GM19452 (cell line): ENCODE measurements at regions not wholly inside any gene's neighbourhood (a gene's known extent, or its start where the extent isn't known, plus 50 kb on each side); places are given as distances from the start of the nearest gene placed in this dataset.

Experiments used
- ATAC-seq: cut with Tn5 transposase; IDR thresholded peaks from one replicate; pipeline ENCODE4 v1.9.1; 2021; ENCODE audit not compliant: unreplicated experiment

DNA sequence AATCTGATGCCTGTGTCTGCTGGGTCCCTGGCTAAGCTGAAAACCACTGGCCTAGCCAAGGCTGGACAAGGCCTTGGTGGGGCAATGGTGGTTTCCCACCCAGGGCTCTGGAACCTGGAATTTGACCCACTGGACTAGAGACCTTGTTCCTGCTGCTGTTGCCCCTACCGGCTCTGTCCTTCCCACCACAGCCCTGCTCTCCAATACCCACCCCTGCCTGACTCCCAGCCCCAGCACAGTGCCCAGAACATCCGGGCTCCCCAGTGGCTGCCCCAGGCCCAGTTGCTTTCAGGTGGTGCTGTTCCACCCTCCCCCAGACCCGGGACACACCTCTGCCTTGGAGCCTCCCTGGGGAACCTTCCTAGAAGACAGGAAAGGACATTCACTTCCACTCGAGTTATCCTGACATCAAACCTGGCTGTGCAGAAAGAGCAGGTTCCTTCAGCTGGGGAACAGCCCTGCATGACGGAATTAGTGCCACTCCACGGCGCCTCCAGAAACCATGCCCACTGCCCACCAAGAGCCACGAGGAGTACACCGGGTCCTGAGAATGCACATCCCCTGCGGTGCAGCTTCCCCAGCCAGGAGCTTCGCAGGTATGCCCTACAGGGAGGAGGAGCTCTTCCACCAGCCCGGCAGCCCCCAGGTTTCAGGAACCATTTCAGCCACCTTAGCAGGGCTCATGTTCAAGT, 152.8 kb downstream of the OAT start:
- no peak for ATAC-seq

DNA sequence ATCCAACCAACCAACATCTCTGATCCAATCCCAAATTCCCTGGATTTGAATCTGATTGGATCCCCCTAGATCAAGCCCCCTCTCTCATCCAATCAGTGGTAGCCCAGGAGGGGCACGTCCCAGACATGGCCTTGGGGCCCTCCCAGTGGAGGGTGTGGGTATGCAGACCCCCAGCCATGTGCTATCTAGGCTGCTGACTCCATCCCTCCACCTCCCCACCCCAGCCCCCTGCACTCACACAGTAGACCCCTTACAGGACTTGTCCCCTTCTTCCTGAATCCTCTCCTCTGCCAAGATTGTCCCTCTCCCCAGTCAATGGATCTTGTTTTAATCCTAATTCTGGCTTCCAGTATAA, 153.4 kb downstream of the OAT start:
- no peak for ATAC-seq

DNA sequence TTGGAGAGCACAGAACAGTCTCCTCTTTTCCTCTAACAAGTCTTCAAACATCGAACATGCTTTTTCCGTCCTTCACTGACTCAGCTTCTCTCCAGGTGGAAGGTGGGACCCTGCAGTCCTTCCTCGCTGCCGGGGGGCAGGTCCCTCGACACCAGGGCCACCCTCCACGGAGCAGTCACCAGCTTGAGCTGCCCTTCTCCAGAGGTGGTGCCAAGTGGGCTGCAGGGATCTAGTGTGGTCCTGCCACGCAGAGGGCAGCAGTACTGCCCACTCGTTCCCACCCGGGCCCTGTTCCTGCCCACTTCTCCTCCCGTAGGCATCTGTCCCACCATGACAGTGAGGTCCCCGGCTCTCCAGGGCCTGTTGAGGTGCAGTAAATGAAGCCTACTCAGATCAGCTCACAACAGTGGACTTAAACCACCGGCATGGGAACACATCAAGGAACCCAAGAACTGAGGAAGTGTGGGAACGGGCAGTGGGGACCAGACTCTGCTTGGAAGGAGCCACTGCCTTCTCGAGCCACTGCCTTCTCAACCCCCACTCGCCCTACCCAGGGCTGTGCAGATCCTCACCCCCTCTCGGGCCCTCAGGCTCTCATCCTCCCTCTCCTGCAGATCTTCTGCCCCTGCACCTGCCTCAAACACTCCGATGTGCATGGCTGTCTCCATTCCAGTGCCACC, 153.9 kb downstream of the OAT start:
- ATAC-seq, result no peak

DNA sequence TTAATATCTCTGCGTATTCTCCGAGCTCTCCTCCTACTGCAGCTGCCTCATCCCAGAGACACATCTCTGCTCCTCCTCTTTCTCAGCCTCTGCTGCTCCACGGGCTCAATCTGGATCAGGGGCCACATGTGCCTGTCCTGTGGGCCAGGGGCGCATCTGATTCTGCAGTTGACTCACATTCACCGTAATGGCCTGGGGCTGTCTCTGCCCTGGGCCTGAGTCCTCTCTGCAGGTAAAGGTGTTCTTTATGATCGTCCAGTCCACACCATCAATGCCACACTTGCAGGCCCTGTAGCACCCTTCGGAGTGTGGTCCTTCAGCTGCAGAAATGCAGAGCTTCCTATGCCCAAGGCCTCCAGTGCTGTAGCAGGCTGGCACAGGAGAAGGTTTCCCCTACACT, 154.5 kb downstream of the OAT start:
- no peak for ATAC-seq

DNA sequence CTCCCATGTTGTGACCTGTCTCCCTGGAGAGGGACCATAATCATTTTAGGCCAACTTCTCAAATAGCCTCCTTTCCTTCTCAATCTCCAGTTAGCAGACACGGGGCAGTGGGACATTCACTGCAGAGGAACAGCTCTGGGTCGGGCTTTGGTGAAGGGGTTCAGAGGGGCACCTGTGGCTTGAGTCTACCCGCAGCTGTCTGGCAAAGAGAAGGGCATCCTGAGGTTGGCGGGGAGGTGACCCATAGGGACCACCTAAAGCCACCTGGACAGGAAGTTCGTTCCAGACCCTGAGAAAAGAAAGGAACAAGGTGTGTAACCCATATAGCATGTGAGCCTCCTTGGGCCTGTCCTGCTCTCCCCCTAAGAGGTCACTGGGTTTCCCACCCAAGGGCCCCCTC, 155.0 kb downstream of the OAT start:
- ATAC-seq, result no peak

DNA sequence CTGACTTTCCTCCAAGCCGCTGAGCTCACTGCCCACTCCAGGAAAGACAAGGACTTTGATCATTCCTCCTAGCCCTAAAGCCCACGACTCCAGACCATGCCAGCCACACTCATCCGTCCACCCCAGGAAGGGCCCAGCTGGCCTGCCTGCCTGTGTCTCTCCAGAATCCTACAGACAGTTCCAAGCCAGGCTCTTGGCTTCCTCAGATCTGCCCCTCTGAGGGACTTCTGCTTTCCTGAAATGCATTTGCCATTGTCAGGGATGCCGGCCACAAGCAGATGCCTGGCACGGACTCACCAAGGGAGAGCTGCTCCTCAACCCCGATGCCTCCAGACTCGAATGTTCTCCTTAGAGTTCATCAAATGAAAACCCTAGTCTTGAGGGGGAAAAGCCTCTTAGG, 155.8 kb downstream of the OAT start:
- no peak for ATAC-seq

DNA sequence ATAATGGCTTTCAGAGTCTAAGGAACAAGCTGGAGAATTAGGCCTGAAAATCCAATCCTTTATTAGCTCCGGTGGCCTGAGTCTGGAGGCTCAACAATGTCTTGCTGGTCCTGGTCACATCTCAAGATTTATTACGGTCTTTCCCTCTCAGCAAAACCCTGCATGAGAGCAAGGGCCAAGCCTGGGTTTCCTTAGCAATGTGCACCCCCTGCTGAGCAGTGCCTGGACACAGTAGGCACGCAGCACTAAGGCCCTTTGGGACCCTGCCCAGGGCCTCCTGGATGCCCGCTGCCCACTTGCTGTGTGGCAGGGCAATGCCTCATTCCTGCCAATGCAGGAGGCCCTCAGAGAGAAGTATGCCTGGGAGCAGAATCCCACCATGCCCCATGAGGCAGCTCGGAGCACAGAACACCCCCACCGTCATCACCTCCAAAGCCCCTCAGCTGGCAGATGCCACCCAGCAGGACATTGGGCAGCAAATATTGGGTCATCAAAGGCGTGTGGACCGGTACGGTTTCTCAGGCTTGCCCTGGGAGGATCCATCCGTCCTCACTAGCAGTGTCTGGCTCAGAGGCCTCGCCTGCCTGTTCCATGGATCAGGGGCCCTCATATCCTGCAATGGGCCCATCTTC, 156.4 kb downstream of the OAT start:
- no peak for ATAC-seq

DNA sequence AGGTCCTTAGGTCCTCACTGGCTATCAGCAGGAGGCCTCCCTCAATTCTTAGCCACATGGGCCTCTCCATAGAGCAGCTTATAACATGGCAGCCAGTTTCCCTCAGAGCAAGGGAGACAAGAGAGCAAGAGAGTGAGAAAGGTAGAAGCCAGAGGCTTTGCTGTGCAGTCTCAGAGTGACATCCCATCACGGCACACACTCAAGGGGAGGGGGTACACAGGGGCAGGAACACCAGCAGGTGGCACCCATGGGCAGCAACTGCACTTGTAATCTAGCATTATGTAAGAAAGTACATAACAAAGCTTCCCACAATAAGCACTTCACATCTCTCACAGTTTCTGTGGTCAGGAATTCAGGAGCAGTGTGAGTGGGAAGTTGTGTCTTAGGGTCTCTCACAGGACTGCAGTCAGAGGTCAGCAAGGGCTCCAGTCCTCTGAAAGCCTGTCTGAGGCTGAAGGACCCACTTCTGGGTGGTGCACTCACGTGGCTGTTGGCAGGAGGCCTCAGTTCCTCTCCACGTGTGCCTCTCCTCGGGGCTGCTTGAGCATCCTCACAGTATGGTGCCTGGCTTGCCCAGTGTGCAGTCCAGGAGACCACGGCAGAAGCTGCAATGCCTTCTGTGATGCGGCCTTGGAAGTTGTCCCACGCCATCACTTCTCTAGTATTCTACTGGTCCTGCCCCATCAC, 159.4 kb downstream of the OAT start:
- ATAC-seq, result no peak

DNA sequence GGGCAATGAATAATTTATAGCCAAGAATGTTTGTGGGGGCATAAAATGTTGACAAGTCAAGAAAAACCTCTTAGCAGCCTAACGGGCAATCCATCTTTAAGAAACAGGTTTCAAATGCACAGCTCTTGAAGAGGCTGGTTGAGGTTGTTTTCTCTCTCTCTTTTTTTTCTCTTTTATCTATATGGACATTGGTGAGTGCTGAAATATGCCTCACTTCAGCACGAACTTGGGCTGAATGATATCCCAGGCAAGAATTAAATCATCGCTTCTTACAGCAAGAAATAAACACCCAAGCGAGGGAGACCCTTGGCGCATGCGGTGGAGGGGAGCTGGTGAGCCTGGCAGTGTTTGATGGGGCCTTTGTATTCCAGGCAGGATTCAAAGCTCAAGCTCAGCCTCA, 160.9 kb downstream of the OAT start:
- no peak for ATAC-seq

DNA sequence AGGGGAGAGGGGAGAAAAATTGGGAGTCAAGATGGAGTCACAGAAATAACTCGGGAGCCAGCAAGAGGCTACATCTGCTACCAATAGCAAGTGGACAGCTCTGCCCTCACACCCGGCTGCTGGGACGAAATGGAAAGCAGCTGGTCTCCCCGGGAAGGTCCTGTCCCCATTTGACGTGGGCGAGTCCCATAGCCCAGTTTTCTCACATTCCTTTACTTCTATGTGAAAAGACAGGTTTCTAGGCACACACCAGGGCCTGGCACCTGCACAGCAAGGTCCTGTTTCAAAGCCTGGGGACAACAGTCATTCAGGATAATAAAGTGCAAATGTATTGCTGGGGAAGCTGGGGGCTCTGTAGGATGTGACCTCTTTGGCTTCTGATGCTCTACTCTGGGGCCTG, 162.6 kb downstream of the OAT start:
- no peak for ATAC-seq

DNA sequence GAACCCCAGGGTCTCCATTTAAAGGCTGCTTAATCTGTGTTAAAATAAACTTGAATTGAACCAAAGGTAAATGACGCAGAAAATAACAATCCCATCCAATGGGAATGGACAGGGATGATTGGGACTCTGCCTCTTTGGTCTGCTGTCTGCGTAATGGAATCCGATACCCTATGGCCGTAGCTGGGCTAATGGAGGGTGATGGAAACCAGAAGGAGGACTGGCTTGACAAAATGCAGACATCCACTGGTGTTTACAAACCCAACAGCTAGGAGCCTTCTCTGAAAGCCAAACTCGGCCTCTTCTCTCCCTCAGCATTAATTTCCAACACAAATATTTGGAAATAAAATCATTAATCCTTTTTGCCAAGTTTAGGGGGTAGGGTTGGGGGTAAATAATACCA, 162.2 kb upstream of the CHST15 start:
- no peak for ATAC-seq

DNA sequence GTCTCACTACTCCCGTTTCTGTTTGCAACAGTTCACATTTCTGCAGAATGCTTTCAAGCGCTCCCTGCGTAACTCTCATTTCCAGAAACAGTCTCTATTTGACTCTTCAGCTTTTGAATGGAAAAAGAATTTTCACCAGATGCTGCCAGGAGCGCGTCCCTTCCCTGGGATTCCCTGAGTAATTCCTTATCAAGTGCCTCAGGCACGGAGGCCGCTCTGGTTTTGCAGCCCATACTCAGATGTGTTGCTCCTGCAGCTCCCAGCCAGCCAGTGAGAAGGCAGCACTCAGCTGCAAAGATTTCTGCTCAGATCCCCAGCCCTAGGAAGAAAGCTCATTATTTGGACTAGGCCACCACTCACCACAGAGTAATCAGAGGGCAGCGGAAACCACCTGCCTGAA, 161.1 kb upstream of the CHST15 start:
- no peak for ATAC-seq

DNA sequence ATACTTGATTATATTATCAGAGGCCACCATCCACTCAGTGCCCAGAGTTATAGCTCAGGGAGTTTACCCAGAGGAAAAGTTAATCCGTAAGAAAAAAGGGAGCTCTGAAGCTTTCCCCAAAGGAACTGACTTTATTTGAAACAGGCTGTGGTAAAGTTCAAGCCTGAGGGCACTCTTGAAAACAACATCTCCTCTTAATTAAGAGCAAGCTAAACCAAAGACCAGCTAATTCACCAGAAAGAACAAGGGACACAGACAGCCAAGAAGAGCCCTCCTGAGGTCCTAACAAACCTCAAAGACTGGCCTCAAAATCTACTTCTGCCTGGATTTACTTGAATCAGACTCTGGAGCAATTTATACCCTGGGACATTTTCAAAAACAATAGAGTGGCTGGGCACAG, 159.6 kb upstream of the CHST15 start:
- ATAC-seq, result no peak

DNA sequence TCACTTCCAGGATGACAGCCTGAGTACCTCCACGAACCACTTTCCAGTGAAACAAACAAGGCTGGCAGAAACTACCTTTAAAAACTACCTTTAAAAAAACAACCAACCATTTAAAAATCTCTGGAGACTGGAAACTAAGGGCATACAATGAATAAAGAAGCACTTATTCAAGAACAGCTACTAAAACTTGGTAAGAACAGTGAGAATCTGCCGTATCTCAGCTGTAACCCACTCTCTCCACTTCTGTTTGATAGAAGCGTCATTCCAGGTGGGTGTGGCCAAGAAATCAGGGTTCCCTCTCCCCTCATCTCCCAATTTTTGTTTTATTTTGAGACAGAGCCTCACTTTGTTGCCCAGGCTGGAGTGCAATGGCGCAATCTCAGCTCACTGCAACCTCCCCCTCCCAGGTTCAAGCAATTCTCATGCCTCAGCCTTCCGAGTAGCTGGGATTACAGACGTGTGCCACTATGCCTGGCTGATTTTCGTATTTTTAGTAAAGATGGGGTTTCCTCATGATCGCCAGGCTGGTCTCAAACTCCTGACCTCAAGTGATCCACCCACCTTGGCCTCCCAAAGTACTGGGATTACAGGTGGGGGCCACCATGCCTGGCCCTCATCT, 158.8 kb upstream of the CHST15 start:
- ATAC-seq, result no peak

DNA sequence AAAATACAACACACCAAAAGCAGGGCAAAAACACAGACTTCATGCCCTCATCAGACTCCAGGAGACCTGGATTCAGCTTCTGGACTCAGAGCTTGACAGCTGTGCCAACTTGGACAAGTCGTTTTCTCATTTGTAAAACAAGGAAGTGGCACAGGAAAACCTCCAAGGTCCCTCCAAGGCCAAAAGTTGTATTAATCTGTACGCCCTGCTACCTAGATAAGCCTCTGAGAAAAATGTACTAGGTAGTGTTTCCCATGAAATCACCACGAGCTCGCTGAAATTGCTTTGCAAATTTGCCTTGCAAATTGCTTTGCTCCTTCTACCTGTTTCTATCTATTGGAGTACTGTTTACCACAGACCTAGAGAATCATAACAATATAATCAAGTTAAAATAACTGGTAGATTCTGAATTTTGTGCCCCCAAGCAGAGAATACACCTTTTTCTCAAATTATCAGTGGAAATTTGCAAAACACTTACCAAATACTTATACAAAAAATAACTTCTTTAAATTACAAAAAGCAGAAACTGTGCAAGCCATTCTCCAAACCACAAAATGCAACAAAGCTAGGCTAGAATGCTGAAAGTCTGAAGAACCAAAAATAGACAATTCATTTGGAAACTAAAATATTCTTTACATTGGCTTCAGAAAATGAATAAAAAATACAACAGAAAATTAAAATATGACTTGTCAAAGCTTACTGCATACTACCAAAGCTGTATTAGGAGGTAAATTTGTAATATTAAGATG, 158.1 kb upstream of the CHST15 start:
- ATAC-seq, result no peak

DNA sequence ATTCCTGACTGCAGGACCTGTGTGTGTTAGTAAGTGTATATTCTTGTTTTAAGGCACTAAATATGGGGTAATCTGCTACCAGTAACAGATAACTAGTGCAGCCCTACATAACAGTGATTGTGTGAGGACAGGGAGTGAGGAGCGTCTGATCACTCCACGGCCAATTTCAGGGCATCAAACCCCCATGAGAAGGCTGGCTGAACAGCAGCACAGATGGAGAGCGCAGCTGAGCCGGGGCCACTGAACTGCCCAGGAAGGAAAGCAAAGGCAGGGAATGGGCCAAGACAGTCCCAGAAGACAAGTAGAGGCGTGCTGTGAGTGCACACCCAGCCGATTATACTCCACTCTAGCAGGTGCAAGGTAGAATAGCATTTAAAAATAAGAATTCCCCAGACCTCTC, 157.1 kb upstream of the CHST15 start:
- ATAC-seq, result no peak

DNA sequence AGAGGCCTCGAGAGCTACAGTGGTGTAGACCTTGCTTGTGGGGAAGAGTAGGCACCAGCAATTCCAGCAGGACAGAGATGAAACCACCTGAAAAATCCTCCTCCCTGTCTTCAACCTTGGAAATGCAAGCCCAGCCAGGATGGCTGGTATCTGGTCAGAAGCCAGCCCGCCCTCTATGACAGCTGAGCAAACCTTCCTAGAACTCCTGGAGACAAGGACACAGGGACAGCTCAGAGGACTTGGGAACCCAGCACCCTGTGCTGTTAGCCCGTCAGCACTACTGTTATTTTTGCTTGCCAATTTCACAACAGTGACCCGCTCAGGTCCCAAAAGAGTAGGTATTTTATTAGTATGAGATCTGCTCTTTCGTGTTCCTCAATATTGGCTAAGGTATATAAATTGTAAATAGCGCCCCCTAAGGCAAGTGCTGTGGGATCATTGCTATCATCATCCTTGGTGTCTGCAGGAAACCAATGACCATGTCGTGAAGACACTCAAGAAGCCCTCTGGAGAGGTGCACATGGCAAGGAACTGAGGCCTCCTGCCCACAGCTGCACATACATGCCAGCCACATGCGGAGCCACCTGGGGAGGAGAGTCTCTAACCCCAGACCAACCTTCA, 156.5 kb upstream of the CHST15 start:
- no peak for ATAC-seq

DNA sequence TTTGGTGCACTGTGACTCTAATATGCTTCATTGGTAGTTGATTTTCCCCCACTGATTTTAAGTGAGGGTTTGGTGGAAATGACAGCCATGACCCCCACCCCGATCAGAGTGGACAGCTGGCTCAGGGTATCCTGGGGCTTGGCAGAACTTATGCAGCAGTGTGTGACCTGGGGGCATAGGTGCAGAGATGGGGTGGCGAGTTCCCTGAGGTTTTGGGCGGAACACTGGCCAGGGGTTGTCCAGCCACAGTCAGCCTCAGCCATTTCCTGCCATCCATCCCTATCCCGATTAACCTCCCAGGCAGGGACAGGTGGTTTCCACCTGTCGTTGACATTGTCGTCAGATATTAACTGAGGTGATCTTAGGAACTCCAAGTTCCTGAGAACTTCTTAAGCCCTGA, 155.8 kb upstream of the CHST15 start:
- no peak for ATAC-seq

DNA sequence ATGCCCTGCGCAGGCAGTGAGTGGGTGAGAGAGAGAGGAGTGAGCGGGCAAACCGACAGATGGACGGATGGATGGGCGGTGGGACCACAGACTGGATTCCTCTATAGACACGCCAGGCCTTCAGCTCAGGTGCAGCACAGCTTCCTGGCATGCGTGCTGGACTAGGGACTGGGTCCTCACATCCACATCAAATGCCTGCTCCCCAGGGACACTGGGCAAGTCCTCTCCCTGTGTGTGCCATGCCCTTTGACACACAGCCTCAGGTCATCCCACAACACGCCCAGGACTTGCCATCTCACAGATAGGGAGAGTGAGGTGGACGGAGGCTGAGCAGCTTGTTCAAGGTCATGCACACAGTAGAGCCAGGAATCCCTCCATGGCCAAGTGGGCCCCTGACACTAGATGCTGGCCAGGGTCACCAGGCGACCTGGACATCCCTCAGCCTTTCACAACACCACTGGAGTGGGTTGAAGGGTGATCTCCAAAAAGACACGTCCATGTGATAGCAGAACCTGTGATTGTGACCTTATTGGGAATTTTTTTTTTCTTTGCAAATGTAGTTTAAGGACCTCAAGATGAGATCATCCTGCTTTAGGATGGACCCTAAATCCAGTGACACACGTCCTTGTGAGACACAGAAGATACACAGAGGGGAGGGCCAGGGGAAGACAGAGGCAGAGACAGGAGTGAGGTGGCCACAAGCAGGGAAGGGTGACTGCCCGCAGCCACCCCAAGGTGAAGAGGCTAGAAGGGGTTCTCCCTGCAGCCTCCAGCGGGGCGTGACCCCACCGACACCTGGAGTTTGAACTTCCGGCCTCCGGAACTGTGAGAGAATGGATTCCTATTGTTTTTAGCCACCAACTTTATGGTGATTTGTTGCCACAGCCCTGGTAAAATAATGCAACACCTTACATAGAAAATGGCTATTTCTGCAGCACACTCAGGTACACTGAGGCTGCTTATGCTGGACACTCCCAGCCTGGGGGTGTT, 155.0 kb upstream of the CHST15 start:
- ATAC-seq, result no peak
